ENCODE measurements at regions not wholly inside any gene's neighbourhood (a gene's known extent, or its start where the extent isn't known, plus 50 kb on each side); places are given as distances from the start of the nearest gene placed in this dataset.

GRCh38 chr18:55663891-55664290, 75.9 kb upstream of the TCF4 start:
- 85 to 94% (median 91%) methylated on average over 4 of the region's 4 CpGs for WGBS, 4 donors
- no peaks in the 10 kb centered on the region for H3K4me1 ChIP-seq (replicated peaks in 1 of 2)
- DNase-seq, result no peak

GRCh38 chr18:55658598-55658997, 70.6 kb upstream of the TCF4 start:
- no peak overlapping the region for H3K4me3 ChIP-seq
- H3K4me1 ChIP-seq (replicated peaks in 1 of 2), result no peaks in the 10 kb centered on the region
- WGBS, 4 donors, result 85 to 94% (median 88%) methylated on average over 2 of the region's 2 CpGs
- intact Hi-C loops (cut with DNase I), result no loop called here
- no peak overlapping the region for H3K27ac ChIP-seq
- TF ChIP-seq POLR2A (IDR thresholded peaks at IDR 0.05) (no peak), CTCF (IDR thresholded peaks at IDR 0.05) (no peak)
- no peaks in the 10 kb centered on the region for H3K27me3 ChIP-seq
- H3K9me3 ChIP-seq (replicated peaks in 1 of 3), result no peaks in the 10 kb centered on the region
- no peaks in the 10 kb centered on the region for H3K36me3 ChIP-seq (replicated peaks in 1 of 2)
- no peak for DNase-seq

More at GRCh38 chr18:55663891-55664290, 75.9 kb upstream of the TCF4 start:
- Histone ChIP-seq H3K9me3 (replicated peaks in 1 of 3) (no peaks in the 10 kb centered on the region), H3K36me3 (replicated peaks in 1 of 2) (no peaks in the 10 kb centered on the region), H3K27me3 (no peaks in the 10 kb centered on the region), H3K27ac (no peak overlapping the region), H3K4me3 (no peak overlapping the region)
- intact Hi-C loops (cut with DNase I), result no loop called here
- TF ChIP-seq CTCF (IDR thresholded peaks at IDR 0.05) (no peak), POLR2A (IDR thresholded peaks at IDR 0.05) (no peak)

- Histone ChIP-seq H3K36me3 (replicated peaks in 1 of 2) (no peaks in the 10 kb centered on the region), H3K4me1 (replicated peaks in 1 of 2) (no peaks in the 10 kb centered on the region), H3K27ac (no peak overlapping the region), H3K4me3 (no peak overlapping the region), H3K27me3 (no peaks in the 10 kb centered on the region), H3K9me3 (replicated peaks in 1 of 3) (no peaks in the 10 kb centered on the region)
- intact Hi-C loops (cut with DNase I), result no loop called here
- 65 to 80% (median 75%) methylated on average over 3 to 4 of the region's 4 CpGs for WGBS, 4 donors
- DNase-seq, result no peak
- TF ChIP-seq CTCF (IDR thresholded peaks at IDR 0.05) (no peak), POLR2A (IDR thresholded peaks at IDR 0.05) (no peak)
Measured at GRCh38 chr18:55657572-55658331, 69.8 kb upstream of the TCF4 start.

GRCh38 chr18:55654986-55655385, 67.0 kb upstream of the TCF4 start:
- no peak for TF ChIP-seq POLR2A (IDR thresholded peaks at IDR 0.05)
- no peak for TF ChIP-seq CTCF (IDR thresholded peaks at IDR 0.05)
- intact Hi-C loops (cut with DNase I), result no loop called here

More at GRCh38 chr18:55654986-55655385, 67.0 kb upstream of the TCF4 start:
- no peak overlapping the region for H3K4me3 ChIP-seq
- no peak for DNase-seq
- no peaks in the 10 kb centered on the region for H3K27me3 ChIP-seq
- no peaks in the 10 kb centered on the region for H3K36me3 ChIP-seq (replicated peaks in 1 of 2)
- H3K4me1 ChIP-seq (replicated peaks in 1 of 2), result no peaks in the 10 kb centered on the region
- no peak overlapping the region for H3K27ac ChIP-seq
- H3K9me3 ChIP-seq (replicated peaks in 1 of 3), result no peaks in the 10 kb centered on the region
